Activated T-helper 1 cell treated with anti-CD3 and anti-CD28 coated beads, Interleukin-2, amount 50 U/mL, for 16 hours (primary cell): ENCODE measurements at regions not wholly inside any gene's neighbourhood (a gene's known extent, or its start where the extent isn't known, plus 50 kb on each side); places are given as distances from the start of the nearest gene placed in this dataset.

Source experiments
- DNase-seq, 2 donors: peaks; one replicate each; pipeline ENCODE4 v3.0.0-alpha.2; 2020; ENCODE audit warnings: low read depth in 1 of 2, low spot score in 1 of 2

DNA sequence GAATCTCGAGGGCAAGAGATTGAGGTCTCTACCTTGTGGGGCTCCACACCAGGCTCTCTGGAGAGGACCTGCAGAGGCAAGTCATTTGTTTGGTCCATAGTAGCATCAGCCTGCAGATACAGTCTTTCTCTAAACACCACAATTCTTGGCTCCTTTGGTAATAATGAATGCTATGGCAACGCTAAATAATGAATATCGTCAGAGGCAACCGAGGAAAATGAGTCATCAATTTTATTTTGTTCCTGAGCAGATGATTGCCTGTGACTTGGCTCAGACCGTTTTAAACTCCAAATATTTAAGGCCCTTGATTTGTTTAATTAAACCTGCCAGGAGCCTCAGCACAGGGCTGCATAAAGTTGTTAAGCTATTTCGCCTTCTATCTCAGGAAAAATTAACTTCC lies 924.1 kb upstream of the TMEM132C start:
- no peak for DNase-seq

DNA sequence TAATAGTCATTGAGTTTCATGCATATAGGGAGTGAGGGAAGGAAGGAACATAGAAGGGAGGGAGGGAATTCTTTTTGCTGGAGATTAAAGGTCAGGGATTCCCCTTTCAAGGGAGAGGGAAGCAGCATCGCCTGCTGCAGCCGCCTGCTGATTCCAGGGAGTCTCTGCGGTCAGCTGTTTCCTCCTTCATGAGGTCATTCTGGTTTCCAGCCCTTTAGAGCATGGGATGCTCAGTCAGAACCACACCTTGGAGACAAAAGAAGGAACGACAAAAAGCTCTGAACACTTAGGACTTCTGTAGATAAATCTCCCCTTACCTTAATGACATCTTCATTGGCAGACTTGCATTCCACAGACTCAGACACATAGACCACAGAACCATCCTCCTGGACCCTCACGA lies 923.0 kb upstream of the TMEM132C start:
- DNase-seq = no peak

DNA sequence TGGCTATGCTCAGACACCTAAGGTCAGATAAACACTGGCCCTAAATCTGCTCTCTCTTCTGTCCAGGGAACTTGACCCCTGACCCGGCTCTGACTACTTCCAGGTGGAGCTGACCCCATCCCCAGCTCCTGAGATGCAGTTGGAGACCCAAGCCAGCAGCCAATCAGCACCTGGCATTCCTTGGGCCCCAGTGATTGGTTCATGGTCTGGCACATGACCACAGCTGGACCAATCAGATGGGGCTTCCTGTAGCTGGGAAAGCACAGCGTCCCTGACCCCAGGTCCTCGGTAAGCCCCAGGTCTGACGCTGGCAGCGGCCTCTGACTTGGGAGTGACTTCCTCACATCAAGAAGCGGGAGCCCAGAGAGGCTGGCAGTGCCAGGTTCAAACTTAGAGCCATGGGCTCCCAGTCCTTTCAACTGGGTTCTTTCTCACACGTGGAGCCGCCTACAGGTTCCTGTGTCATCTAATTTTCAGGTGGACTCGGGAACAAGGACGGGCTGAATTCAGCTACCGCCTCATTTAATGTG lies 915.4 kb upstream of the TMEM132C start:
- no peak for DNase-seq

DNA sequence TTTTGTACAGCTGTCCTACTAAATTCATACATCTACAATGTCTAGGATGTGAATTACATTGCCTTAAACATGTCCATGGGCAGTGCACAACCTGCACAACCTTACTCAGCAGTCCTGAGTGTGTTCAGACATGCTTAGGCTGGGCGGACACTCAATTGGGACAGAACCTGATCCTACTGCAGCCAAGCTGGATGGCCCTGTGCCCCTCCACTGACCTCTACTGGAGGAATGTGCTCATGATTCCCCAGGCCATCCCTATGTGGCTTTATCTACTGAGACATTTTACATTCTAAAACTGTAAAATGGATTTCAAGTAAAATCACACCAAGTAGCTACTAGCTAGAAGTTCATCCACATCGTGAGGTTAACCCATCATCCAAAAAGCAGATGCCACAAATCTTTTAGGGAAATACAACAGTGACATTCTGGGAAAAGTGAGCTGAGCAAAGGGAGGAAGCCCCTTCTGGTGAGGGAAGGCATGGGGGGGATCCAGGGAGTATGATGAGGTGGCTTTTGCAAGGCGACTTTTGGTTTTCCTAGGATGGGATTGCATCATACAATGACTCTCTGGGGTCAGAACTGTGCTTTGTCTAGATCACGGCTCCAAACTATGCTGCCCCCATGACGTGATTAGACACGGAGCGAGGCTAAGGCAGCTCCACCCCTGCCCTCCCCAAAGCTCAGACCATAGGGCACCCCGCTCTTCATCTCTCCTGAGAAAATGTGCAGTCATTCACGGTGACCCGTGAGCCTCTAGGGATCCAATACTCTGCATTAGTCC lies 911.7 kb upstream of the TMEM132C start:
- no peak for DNase-seq

DNA sequence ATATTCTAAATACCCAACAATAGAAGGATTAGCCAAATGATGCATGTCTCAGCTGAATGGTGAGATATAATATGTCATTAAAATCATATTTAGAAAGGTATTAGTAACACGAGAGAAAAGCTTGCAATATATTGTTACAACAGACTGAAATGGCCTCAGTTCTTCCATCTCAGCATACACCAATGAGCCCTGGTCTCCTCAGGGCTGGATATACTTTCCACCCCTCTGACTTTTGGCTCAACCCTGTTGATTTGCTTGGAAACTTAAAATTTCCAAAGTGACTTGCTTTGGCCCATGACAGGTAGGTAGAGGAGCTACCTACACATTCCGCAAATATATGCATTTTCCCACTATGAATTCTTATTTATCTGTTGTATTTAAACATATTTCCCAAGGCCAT lies 908.1 kb upstream of the TMEM132C start:
- no peak for DNase-seq

DNA sequence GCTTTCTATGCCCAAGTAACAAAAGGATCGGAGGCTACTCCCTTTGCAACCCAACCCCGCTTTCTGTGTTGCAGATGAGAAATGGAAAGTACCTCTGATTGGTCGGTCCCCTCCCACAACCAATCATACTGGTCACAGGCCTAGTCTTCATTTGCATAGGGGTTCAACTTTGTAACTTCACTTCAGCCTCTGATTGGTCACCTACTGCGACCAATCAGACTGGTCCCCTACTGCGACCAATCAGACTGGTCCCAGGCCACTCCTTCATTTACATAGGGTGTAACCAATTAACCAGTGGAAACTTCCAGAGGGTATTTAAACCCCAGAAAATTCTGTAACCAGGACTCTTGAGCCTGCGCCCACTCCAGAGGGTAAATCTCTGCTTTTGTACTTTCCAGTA lies 906.4 kb upstream of the TMEM132C start:
- DNase-seq = no peak

DNA sequence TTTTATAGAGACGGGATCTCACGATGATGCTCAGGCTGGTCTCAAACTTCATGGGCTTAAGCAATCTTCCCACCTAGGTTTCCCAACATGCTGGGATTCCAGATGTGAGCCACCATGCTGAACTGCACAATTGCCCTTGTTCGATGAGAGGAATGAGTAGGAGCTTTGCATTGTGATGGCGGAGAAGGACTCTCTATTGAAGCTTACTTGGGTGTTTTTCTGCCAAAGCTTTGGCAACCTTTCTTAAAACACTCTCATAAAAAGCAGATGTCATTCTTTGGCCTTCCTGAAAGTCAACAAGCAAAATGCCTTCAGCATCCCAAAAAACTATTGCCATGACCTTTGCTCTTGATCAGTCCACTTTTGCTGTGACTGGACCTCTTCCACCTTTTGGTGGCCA lies 904.8 kb upstream of the TMEM132C start:
- no peak for DNase-seq

DNA sequence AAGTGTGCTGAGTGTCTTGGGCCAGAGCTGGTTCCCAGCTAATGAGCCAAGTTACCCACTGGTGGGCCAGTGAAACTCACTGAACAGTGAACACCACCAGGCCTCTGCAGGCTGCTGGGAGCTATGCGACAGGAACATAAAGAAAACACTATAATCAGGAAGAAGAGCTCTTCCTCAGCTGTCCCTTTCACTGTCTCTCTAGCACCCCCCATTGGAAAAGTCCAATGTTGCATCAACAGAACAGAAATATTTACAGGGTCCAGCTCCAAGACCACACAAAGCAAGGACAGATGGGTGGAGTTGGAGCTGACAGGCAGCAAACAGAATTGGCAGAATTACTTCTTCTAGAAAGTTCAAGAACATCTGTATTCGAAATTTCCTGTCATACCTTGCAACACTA lies 903.6 kb upstream of the TMEM132C start:
- DNase-seq = no peak

DNA sequence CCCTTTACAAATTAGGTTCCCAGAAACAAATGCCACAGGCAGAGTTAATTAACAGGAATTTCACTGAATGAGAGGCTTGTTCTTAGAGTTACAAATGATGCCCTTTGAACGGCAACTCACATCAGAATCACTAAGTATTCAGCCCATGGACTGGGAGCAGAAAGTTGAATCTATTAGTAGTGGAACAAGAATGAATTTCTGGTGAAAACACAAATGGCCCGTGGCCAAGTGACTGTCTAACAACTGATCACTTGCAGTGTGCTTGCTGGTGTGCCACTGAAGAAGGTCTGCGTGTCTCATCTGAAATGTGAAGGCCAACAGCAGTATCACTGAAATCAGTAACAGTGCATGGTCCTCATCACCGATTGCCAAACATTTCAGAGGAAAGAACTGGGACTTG lies 893.4 kb upstream of the TMEM132C start:
- no peak for DNase-seq

DNA sequence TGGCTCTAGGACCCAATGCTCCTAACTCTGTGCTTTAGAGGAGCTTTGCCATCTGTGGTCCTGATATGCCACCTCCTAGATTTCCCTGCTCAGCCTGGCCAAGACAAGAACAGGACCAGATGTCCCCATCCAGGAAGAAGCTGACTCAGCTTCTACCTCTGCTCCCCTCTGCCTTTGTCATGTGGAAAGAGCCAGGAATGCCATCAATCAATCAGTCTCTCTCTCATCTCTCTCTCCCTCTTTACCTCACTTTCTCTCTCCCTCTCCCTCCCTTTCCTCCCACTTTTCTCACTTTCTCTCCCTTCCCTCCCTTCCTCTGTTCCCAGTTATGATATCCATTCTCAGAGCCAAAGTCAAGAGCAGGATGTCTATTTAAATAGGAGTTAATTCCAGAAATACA lies 892.5 kb upstream of the TMEM132C start:
- no peak for DNase-seq

DNA sequence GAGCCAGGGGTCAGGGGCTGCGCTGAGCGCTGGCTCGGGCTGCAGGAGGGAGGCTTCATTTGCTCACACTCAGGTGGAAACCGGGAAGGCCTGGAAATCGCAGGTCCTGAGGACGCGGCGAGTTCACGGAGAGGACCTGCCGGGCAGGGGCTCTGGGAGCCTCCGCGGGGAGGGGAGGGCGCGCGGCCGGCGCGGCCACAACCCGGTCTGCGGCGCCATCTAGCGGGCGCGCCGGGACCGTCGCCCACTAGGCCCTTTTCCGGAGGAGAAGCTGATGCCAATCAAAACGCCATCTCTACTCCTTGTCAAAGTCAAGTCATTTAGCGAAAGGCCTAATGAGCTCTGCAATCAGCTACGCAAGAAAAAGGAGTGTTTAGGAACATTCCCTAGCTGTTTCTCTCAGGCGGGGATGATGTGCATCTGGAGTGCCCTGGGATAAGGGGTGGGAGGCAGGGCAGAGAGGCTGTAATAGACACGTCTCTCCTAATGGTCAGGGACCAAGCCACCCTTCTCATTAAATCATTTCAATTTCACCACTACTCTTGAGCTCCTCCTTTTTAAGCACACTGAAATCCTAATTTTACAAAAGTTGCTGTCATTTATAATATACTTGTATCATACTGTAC lies 885.8 kb upstream of the TMEM132C start:
- peak in 1 of 2 donors; percentile 3 for DNase-seq

DNA sequence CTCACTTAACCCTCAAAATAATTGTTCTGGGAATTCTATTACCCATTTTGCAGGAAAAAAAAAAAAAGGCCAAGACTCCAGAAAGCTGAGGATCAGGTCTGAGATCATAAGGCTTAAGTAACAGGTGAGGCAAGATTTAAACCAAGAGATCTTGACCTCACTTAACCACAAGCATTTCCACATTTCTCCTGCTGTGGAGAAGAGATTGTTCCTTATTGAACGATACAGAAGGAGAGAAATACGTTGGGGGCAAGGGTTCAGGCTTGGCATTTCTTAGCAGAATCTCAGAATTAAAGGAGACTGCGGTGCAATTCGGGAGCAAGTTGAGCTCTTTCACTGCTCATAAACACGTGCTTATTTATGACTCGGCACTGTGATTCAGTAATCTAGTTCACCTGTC lies 885.3 kb upstream of the TMEM132C start:
- no peak for DNase-seq

DNA sequence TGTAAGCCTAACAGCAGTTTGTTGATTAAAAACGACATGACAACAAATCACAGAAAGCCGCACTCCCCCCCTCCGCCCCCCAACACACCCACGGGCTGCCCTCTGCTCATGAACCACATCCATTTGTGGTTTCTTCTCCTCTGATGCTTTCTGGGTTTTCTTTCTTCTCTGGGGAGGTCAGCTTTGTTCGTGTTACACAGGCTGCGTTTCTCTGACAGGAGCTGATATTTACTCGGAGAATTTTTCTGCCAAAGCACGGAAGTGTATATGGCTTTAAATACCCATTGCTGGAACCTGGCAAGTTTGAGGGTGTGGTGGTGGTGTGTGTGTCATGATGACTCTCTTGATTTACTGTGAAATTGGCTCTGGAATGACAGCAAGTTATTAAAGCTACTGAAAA lies 883.7 kb upstream of the TMEM132C start:
- DNase-seq = no peak

DNA sequence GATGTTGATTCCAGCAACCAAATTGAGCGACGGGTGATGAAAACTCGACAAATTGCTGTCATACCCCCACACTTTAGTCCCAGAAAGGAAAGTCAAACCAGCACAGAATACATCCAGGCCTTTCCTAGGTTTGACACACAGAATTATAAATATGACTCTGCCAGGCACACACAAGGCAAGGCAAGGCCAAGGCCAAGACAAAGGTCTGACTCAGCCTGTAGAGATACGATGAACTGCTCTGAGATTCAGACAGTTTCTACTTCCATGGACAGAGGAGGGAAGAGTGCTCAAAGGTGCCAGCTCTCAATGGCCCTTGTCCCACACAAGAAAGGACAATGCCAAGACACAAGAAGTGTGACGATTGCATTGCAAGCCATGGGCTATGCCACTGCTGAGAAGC lies 880.2 kb upstream of the TMEM132C start:
- DNase-seq = no peak

DNA sequence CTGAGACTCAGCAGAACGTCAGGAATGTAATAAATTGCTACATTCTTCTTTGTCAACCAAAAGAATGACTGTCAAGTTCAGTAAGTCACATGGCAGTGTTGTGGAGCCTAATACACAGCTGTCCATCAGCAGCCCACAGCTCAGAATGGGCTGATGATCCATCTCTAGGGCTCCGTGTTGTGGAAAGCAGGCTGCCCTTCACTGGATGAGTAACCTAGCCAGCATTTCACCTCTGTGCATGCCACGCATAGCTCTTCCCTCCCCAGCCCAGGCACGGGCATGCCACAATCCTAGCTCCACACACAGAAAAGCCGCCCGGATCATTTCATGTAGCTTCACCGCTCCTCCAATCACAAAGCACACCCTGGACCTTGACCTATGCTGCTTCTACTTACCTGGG lies 878.0 kb upstream of the TMEM132C start:
- DNase-seq = no peak

DNA sequence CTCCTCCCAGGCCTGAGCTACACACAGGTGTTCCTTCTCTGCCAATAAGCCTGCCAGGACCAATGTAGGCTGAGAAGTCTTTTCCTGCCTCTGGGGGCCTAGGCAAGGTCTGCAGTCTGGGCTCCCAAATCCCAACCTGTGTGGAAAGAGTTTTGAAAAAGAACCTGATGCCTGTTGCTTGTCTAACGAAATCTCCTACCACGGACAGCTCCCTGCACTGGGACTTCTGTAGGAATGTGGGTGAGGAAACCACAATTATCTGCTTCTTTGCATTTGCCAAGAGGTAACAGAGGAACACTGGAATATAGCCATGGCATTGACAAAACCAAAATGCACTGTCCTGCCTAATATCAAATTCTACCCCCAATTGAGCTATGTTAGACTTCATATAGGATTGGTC lies 877.0 kb upstream of the TMEM132C start:
- DNase-seq = no peak

DNA sequence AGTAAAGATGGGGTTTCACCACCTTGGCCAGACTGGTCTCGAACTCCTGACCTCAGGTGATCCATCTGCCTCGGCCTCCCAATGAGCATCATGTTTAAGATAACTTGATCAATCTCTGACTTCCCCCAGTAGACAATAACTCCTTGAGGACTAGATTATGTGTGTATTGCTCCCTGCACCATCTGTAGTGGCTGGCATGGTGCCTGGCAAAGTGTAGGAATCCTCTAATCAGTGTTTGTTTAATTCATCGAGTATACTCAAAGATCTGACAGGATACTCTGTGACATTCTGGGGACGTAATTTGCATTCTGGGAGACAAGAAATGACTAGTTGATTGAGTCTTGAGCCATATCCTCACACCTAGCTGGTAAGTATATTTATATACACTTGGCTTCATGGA lies 873.5 kb upstream of the TMEM132C start:
- no peak for DNase-seq

DNA sequence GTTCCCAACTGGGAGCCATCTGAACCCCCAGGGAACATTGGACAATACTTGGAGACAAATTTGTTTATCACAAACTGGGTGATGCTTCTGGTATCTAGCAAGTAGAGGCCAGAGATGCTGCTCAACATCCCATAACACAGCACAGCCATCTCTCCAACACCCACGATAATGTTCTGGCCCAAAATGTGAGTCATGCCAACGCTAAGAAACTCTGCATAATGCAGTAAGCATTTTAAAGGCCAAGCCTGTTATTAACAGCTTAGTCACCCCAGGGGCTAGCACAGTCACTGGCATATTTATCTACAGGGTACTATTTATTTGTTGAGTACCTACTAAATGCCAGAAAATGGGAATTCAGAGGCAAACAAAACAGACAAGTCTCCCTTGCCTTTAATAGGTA lies 873.1 kb upstream of the TMEM132C start:
- no peak for DNase-seq

DNA sequence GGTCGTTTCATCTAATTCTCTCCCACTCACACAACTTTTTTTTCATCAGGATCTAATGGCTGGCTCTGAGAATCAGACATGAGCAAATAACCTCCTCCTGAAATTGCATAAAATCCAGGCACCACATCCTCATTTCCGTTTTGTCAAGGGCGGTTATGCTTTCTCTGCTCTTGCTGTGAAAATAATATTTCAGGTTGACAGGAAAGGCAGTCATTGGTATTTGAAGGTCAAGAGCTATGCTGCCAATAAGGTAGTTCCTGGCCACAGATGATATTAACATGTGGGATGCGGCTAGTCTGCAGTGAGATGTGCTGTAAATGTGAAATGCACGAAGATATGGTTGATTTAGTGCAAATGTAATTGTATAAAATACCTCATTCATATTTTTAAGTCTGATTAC lies 870.2 kb upstream of the TMEM132C start:
- DNase-seq = no peak

DNA sequence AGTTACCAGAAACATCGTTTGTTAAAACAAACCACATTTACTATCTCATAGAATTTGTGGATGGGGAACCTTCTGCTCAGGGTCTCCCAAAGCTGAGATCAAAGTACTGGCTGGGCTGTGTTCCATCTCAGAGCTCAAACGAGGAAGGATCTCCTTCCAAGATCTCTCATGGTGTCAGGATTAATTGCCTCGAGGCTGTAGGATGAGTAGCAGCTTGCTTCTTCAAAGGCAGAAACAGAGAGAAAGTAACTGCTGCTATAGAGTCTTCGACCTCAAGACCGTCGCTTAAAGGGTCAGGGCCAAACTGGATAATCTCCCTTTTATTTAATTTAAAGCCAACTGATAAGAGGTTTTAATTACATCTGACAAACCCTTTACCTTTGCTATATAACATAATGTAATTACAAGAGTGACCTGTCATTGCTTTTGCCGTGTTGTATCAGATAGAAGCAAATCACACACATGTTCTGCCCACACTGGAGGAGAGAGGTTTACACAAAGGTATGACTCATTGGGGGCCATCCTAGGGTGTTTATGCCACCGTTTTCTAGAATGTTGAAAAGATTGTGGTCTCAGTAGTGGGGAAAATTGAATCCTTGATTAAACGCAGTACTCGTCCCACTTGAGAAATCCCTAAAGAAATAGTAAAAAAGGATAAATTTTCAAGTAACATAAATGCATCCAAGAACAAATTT lies 868.8 kb upstream of the TMEM132C start:
- no peak for DNase-seq

DNA sequence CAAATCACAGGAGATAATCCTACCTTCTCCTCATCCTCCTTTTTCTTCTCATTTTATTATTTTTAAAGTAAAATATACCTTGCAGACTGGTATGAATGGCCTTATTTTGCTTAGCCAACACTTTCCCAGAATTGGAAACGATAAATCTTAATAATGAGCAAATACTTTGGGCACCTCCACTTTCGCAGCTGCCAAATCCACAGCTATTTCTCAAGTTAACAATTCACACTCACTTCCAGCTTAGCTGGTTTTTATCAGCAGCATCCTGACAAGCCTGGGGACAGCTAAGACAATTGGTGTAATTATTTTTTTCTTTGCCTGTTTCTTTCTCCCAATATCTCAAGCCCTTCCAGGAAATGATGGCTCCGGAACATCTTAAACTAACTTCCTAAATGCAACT lies 867.5 kb upstream of the TMEM132C start:
- no peak for DNase-seq

DNA sequence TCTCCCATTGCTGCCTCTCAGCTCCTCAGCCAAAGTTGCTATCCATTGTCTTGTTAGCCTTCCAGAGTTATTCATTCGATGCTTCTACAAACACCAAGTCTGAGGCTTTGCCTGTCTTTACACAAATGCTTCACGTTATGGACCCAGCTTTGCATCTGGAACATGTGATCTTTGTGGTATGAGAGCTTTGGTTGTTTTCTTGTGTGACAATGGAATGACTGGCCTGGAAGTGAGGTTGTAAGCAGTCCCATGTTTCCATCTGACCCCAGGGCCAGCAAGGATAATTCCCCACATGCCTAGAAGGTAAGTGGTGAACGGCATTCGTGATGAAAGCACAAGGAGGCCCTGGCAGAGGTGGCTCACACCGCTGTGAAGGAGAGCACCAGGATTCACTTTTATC lies 866.7 kb upstream of the TMEM132C start:
- no peak for DNase-seq
